Glomerular visceral epithelial cell (primary cell): ENCODE measurements at regions not wholly inside any gene's neighbourhood (a gene's known extent, or its start where the extent isn't known, plus 50 kb on each side); places are given as distances from the start of the nearest gene placed in this dataset.

Source experiments
- DNase-seq: peaks from one replicate; pipeline ENCODE4 v3.0.0-alpha.2; 2016; ENCODE audit errors: extremely low spot score

DNA sequence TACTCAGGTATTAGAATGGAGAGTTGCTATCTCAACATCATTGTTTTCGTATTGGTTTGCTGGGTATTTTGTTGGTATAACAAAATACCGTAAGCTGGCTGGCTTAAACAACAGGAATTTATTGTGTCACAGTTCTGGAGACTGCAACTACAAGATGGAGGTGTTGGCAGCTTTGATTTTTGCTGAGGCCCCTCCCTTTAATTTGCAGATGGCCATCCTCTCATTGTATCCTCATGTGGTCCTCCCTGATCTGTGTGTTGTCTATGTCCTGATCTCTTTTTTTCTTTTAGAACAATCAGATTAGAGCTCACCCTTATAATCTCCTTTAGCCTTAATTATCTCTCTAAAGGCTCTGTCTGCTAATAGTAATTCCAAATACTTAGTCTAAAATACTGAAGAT lies 299.8 kb upstream of the GOLIM4 start:
- DNase-seq: no peak

DNA sequence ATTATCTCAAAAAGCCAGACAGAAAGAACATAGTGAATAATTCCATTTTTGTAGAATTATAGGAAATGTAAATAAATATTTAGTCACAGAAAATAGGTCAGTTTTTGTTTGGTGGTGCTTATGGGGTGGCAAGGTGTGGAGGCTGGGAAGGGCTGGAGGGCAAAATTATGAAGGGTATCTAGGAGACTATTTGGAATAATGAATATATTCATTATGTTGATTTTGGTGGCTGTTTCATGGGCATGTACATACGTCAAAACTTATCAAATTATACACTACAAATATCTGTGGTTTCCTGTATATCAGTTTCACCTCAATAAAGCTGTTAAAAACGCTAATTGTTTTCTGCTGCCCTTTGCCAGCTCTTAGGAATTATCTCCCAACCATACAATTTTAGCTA lies 298.7 kb upstream of the GOLIM4 start:
- no peak for DNase-seq

DNA sequence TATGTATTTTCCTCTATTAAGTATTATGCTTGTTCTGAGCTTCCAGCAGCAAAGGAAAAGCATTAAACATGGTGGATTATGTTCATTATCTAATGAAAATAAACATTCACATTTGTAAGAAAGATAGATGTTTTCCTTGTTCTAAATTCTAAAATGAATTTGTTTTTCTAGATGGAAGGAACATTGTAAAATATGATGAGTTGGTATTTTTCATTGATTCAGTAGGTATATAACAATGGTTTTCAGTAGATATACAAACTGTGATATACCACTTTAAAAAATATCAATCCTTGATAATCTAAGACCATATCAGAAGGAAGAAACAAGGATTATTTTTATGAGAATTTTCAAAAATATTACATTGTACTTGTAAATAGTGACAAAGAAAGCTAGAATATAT lies 290.6 kb upstream of the GOLIM4 start:
- no peak for DNase-seq

DNA sequence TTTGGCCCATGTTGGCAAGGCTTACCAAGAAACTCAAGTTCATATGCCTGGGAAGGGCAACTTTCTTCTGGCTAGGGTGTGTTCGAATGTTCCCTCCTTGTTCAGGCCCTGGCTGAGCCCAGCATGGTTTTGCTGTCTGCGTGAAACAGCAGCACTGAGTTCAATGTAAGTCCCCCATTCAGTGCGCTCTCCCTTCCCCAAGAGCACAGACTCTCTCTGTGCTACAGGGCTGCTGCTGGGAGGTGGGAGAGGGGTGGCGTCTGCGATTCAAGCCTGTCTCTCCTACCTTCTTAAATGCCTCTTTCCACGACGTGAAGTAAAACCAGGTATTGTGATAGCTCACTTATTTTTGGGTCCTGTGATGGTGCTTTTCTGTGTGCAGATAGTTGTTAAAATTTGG lies 289.3 kb upstream of the GOLIM4 start:
- DNase-seq: no peak

DNA sequence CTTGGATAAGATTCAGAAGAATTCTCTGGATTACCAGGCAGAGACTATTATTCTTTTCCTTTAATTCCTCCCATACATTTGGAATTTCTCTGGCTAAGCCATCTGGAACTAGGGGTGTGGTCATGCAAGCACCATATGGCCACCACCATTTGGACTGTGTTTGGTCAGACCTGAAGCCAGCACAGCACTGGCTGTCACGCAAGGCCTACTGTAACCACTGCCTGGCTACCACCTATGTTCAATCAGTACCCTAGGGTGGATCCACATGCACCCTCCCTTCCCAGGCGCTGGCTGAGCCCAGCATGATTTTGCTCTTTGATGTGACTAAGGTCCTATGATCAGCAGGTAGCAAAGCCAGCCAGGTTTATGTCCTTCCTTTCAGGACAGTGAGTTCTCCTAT lies 287.8 kb upstream of the GOLIM4 start:
- no peak for DNase-seq

DNA sequence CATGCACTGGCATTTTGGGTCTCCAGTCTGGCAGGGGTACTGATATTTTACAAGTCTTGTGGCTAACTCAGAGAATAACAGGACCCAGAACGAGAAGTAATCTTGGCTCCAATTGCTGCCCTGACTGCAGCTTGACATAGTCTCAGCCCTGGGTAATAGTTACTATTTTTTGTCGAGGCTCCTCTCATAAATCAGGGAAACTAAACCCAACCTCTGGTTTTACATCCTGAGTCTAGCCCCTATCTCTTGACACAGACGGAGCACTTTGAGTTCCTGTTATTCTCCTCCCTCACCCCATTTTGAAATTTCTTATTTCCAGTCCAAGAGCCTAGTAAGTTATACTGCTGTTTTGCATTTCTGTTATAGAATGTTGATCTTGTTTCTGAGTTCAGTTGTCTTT lies 276.1 kb upstream of the GOLIM4 start:
- no peak for DNase-seq

DNA sequence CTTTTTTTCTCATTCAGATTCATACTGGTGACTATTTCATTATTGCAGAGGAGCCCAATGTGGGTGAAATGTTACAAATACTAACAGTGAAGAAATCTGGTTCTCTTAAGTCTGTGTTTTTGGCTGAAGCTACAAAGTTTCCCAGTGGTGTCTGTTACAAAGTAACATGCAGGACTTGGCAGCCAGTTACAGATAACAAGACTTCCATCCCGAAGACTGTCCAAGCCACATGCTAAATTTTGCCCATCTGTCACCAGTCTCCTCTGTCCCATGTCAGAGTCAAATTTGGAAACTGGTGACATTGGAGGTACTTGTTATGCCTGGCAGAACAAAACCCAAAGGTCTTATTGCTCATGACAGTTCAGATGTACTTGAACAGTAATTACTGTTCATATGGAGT lies 269.2 kb upstream of the GOLIM4 start:
- no peak for DNase-seq

DNA sequence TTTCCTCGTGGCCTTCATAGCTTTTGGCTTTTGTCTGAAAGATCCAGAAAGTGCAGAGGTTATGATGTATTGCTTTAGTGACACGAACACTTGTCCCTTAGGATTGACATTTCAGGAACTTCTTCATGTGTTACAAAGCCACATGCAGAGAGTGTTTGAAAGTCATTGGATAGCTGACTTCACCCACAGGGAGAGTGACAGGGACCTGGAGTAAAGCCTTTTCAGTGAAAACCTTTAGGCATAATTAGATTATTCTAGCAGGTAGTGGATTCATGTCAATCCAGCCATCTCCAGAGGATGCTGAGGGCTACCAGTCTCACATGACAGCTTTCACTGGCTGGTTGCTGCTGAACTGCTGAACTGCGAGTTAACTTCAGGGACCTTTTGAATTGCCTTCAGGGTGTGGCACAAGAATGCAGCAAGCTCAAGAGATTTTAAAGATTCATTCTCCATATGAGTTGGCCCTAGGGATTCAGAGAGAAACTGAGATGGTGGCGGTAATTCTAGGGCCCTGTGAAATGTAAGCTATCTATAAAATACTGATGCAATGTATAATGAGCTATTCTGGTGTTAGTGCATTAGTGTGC lies 267.0 kb upstream of the GOLIM4 start:
- no peak for DNase-seq

DNA sequence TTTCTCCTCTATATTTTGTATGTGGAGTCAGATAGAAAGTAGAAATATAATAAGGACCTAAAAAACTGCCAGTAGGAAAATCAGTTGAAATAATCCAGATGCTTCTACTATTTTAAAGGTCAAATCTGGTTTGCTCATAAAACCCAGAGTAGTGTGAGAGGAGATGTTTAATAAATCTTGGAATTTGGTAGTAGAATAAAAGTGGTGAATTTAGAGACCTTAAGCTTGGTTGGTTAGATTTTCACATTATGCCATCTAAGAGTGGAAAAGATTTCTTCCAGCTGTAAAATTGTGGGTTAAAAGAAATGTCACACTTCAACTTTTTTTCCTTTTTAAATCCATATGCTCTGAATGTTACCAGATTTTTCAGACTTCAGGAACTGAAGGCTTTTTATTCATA lies 266.4 kb upstream of the GOLIM4 start:
- DNase-seq: no peak

DNA sequence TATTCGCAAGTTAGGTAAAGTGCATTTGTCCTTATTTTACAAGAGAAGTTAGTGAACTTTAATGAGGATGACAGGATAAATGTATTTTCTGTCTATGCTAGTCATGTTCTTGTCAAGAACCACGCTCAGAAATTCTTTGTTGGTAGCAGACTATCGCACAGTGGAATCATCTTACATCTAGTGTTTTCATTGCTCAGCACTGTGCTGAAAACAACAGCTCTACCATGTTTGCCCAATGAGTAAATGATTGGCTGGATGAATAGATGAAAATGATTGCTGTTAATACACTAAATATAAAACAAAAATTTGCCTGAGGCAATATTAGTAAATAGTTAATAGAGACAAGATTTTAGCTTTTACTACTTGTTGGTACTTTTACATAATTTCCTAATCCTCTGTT lies 265.3 kb upstream of the GOLIM4 start:
- DNase-seq: no peak

DNA sequence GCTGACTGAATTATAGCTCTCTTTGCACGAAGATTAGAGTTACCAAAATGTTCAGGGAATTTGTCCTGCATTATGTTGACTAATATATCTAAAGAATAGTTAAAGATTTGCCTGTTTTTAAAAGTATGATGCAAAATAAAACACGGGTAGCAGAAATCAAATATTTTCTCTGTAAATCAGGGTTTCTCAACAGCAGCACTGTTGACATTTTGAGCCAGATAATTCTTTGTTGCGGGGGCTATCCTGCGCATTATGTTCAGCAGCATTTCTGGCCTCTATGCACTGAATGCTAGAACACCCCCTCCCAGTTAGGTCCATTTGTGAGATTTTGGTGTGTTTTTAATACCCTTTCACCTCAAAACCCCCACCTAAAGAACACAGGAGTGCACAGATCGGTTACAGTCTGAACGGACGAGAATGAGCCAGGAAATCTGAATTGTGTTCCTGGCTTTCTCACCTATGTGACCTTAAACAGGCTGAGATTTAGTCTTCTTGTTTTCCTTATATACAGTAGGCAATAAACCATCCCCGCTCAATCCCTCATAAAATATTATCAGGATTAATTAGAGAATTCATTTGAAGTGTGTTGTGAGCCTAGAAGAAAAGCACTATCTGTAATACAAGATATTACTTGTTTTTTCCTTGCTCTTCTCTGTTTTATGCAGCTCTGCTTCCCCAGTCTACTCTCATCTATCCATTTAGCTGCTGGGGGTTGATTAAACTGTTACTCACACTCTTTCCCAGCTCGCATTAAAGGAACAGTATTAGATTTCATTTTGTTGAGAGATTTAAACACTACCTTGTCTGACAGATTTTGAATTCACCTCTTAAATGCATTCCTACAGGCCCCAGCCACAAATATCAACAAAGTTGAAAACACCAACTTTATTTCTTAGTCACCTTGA lies 247.5 kb upstream of the GOLIM4 start:
- DNase-seq: no peak

DNA sequence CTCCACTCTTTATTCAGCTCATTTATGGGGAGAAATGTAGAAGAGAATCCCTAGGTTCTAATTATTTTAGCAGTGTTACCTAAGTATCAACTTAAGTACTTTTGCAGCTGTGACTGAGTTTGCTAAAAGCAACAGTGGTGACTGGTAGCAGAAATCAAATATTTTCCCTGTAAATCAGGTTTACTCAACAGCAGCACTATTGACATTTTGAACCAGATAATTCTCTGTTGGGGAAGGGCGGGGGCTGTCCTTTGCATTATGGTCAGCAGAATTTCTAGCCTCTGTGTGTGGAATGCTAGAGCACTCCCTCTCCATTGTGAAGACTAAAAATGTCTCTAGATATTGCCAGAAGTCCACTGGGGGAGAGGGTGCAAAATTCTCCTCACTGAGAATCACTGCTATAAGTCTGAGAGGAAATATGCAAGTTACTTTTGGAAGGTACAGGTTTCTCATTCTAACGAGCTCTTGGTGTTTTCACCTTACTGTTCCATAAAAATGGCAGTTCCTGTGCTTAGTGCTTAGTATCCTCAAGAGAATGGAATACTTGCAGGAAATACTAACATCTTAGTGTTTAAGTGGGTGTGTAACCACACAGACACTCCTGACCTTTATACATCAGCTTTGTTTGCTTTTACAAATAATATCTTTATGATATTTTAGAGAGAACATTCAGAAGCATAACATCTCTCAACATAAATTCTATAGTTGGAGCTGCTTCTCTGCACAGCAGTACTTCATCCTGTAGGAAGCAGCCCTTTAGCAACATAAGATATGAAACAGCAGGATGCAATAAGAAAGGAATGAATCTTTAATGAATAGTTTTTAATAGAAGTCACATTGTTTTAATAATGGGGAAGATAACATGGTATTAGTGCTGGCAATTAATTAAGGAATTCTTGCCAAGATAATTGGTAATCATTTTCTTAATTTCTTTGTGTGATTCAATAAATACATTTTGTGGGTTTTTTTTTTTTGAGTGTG lies 246.5 kb upstream of the GOLIM4 start:
- no peak for DNase-seq

DNA sequence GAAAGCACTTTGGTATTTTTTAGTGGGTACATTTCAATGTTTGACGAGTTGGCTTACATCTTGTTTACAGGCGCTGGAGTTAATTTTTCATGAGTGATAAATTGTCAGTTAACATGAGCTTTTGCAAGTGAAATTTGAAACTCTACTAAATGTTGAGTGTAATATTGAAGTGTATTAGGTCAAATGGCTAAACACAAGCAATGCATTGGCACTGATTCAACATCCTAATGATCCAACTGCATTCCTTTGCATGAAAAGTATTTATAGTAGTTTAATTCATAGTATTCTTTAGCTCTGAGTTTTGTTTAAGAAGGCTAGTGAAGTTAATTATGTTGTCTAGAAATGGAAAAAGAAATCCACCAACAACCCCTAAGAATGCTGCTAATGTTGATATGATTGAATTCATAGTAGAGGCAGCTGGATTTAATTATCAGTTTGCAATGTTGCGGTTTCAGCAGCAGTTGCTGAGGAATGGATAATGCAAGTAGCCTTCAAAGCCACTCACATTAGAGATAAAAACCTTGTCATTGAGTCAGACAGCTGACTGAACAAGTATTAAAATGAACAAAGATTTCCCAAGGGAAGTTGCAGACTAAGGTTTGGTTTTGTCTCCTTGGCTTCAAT lies 245.6 kb upstream of the GOLIM4 start:
- DNase-seq: no peak

DNA sequence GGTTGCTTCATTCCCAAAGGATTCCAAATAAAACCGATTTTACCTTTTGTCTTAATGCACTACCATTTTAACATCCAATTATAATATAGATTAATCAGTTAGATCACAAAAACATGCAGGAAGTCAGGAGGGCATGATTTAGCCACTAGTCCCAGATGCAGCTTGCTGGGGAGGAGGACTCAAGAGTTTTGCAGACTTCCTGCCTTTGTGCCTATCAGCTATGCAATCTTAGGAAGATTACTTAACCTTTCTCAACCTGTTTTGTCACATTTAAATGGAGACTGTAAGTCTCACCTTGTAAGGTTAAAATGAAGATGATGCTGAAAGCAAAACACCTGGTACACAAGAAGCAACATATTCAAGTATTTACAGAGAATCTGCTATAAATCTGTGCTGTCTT lies 242.4 kb upstream of the GOLIM4 start:
- no peak for DNase-seq

DNA sequence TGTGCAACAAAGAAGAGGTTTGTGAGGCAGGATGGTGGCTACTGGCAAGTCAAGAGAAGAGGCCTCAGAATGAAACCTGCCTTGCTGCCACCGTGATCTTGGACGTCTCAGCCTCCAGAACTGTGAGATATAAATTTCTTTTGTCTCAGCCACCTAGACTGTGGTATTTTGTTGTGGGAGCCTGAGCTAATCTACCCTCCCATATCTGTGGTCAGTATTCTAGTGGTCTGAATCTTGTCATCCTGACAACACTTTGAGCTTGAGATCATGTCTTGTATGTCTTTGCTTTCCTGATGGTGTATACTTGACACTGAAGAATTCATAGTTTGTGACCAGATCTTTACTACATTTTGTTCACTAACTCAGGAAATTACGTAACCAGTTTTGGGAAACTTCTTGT lies 240.6 kb upstream of the GOLIM4 start:
- no peak for DNase-seq

DNA sequence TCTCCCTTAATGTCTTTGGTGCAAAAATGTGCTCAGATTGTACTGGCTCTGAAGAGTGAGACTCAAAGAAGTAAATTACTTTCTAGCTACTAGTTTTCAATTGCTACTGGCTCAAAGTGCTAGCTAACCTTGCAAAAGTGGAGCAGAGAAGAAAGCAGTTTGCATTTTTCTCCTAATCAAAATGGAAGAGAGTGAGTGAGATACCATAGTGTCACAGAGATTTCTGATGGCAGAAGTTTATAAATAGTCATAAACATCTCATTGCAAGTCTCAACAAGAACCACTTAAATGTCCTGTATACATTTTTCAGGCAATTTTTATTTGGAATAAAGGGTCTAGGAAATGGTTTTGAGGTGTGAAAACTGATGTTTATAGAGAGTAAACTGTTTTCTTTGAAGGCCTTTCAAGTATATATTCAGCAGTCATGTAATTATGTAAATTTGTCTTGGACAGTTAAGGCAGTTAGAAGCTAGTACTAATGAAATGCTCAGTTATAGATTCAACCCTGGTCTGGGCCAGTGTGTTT lies 237.7 kb upstream of the GOLIM4 start:
- no peak for DNase-seq

DNA sequence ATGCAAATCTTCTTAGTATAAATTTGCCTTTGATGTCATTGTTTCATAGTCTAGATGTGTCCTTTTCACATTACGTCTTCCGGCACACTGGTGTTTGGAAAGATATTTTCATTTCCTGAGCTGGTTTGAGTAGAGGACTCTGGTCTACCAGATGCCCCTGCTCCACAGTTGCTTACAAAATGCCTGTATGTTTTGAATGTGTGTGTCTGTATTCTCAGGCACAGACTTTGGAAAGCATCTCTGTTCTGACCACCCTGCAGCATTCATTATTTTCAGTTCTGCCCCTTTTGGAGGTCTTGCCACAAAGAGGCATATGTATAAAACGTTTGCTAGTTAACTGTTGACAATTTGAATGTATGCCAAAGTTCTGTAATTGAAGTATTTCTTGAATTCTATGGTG lies 236.0 kb upstream of the GOLIM4 start:
- no peak for DNase-seq

DNA sequence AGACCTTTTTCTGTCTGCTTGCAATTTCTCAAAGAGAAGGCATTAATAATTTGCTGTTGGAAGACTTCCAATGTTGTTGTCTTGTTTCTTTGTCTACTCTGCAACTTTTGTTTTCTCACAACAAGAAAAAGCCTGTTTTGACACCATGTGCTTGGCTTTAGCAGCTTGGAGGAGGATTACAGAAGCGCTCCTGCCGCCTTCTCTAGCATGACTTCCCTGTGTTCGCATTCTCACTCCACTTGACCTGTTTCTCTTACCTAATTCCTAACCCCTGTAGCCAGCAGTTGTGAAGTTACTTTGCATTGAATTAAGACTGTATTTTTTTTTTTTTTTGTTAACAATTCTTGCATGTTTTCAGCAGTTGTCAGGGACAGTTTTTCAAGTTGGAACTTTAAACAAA lies 235.3 kb upstream of the GOLIM4 start:
- no peak for DNase-seq

DNA sequence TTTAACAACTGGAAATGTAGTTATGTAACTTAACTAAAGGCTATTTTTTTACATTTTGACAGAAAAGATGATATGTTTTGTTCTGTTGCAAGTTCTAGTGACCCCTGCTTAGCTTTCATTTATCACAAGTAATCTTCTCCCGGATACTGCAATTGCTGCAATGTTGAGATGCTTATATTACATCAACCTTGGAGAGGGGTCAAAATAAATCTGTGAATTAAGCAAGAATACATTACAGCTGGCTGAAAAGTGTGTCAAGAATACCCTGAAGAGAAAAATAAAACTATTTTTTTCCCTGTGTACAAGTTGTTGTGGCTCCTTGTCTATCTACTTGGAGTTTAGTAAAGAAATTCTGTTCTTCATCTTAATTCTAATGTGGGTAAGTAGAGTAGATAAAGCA lies 232.1 kb upstream of the GOLIM4 start:
- no peak for DNase-seq

DNA sequence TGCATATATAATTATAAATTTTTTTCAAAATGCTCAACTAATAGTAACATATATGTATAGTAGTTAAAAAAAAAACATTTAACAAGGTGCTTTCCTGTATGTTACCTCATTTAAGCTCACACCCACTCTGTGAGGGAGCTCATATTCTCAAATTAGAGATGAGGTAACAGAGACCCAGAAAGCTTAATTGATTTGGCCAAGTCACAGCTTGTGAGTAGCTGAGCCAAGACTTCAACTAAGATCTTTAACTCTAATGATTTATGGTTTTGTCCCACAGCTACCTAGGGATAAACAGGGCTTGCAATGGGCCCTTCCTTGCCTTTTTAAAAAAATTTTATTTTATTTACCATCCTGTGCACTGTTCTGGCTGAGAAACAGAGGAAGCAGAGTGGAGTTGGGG lies 230.0 kb upstream of the GOLIM4 start:
- DNase-seq: no peak

DNA sequence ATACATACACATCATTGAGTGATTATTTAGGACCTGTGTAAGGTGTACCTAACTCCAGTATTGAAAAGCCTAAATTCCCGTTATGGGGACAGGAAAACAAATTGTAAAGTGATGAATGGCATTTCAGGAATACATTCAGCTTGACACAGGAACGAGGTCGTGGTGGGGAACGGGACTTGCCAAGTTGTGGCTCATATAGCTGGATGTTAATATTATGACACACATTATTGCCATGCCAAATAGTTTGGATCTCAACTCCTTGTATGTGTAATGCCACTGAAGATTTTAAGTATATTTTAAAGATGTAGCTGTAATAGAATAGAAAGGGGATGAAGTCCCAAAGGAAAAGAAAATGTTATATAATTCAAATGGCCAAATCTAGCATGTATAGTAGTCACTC lies 227.2 kb upstream of the GOLIM4 start:
- DNase-seq: no peak

DNA sequence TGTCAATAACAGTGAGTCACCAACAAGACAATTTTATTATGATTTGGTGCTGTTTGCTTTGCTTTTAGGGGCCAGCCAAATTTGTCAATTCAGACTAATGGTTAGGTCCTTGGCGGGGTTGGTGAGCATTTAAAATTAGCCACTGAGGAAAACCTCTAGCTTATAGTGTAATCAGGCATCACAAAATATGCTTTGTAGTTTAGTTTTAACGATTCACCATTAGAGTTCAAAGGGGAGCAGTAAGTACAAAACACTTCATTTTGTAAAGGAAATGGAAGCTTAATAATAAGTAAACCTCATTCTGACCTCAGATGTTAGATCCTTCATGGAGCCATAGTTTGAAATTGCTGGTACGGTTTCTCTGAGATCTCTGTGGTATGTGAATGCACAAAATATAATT lies 218.4 kb upstream of the GOLIM4 start:
- DNase-seq: no peak
